K562 (cell line): ENCODE measurements at regions not wholly inside any gene's neighbourhood (a gene's known extent, or its start where the extent isn't known, plus 50 kb on each side); places are given as distances from the start of the nearest gene placed in this dataset.

Experiments used
- ATAC-seq: fragments of 200-7000 bp; cut with Tn5 transposase; 3 replicates; pipeline ENCODE4 v1.9.1; 2020; ENCODE audit warnings: moderate library complexity
- BruUV-seq: library from RNA; stranded (reverse); fragments of 400-500 nt; replicated peaks from 2 replicates; lab custom pipeline; 2021; lab: Mats Ljungman, UMichigan
- CTCF ChIA-PET: fragments of 300-600 bp; formaldehyde crosslinking; extraction: SDS; loops from one replicate; lab custom pipeline; 2021; ENCODE audit warnings: low intra/inter-chr PET ratio; lab: Yijun Ruan, JAX
- POLR2A ChIA-PET: fragments of 300-600, 350-650 bp; sonication (Branson Sonifier 250); formaldehyde crosslinking; extraction: SDS; loops from one replicate; lab custom pipeline; 2021; ENCODE audit warnings: antibody characterized with exemption, inconsistent platforms; lab: Yijun Ruan, JAX
- DNase-seq, 4 experiments: peaks; one replicate each; pipeline versions ENCODE4 v3.0.0 to v3.0.0-alpha.2; 2011 to 2018; ENCODE audit warnings: low spot score in 3 of 4, mixed read lengths in 3 of 4; ENCODE audit errors: extremely low read depth in 1 of 4
- FAIRE-seq: peaks from 2 replicates; lab custom pipeline; 2011; peaks lifted over from hg19 to GRCh38; lab: Jason Lieb, UNC
- H2AFZ ChIP-seq: 2 replicates; pipeline ENCODE4 v1.6.0; 2011; ENCODE audit warnings: low read depth, low read length, control low read depth, inconsistent platforms
- H3K27ac ChIP-seq: fragments of 200-600 bp; 3 replicates; pipeline ENCODE4 v1.8.0; 2011; ENCODE audit warnings: low read depth, mild to moderate bottlenecking, control low read depth, inconsistent platforms, low read length, moderate library complexity, mixed read lengths; ENCODE audit errors: extremely low read depth
- H3K27me3 ChIP-seq, 2 experiments: fragments of 300-600 bp in 1 of 2; 2 replicates in 1 of 2; 3 replicates in 1 of 2; pipeline versions ENCODE4 v1.6.0 to v1.8.0; 2011; ENCODE audit warnings: inconsistent platforms in 2 of 2, low read length in 2 of 2, mild to moderate bottlenecking in 1 of 2, mixed read lengths in 1 of 2, moderate library complexity in 1 of 2; ENCODE audit not compliant: control insufficient read depth in 2 of 2, insufficient read depth in 2 of 2
- H3K36me3 ChIP-seq: fragments of 300-600 bp; 3 replicates; pipeline ENCODE4 v1.8.0; 2011; ENCODE audit warnings: mild to moderate bottlenecking, low read length, inconsistent platforms; ENCODE audit not compliant: control insufficient read depth, insufficient read depth
- H3K4me1 ChIP-seq, 2 experiments: fragments of 200-600 bp in 1 of 2; replicated peaks in 1 of 2; 2 replicates in 1 of 2; 3 replicates in 1 of 2; pipeline versions ENCODE4 v1.5.1 to v1.8.0; 2011; ENCODE audit warnings: inconsistent platforms in 2 of 2, low read length in 2 of 2, mild to moderate bottlenecking in 1 of 2, mixed read lengths in 1 of 2, moderate library complexity in 1 of 2; ENCODE audit not compliant: control insufficient read depth in 2 of 2, insufficient read depth in 2 of 2
- H3K4me2 ChIP-seq: 2 replicates; pipeline ENCODE4 v1.6.1; 2011; ENCODE audit warnings: low read length, control low read depth, inconsistent platforms, mixed read lengths; ENCODE audit not compliant: insufficient read depth
- H3K4me3 ChIP-seq: fragments of 200-600 bp; sonication (generic), shearing (Covaris generic); 2 replicates; pipeline ENCODE4 v1.5.1; 2016; ENCODE audit warnings: control low read depth, inconsistent platforms
- H3K79me2 ChIP-seq: fragments of 200-600 bp; 3 replicates; pipeline ENCODE4 v1.8.0; 2011; ENCODE audit warnings: low read length, inconsistent platforms; ENCODE audit not compliant: control insufficient read depth, insufficient read depth
- H3K9ac ChIP-seq, 2 experiments: 2 replicates each; pipeline versions ENCODE4 v1.6.0 to v1.6.1; 2011; ENCODE audit warnings: low read depth in 2 of 2, low read length in 2 of 2, control low read depth in 1 of 2, inconsistent platforms in 1 of 2, mild to moderate bottlenecking in 1 of 2, mixed read lengths in 1 of 2; ENCODE audit not compliant: insufficient read depth in 1 of 2
- H3K9me1 ChIP-seq: one replicate; pipeline ENCODE4 v1.6.0; 2011; ENCODE audit warnings: inconsistent platforms, mild to moderate bottlenecking, low read length, moderate library complexity; ENCODE audit not compliant: control insufficient read depth, insufficient read depth
- H3K9me3 ChIP-seq: replicated peaks from 2 replicates; pipeline ENCODE4 v1.5.1; 2011; ENCODE audit warnings: low read depth, low read length, inconsistent platforms; ENCODE audit not compliant: control insufficient read depth, insufficient read depth
- H4K20me1 ChIP-seq: replicated peaks from 2 replicates; pipeline ENCODE4 v1.6.1; 2011; ENCODE audit warnings: low read length, inconsistent platforms, mixed read lengths; ENCODE audit not compliant: control insufficient read depth, insufficient read depth
- EP300 ChIP-seq: IDR thresholded peaks from 2 replicates; pipeline ENCODE4 v1.6.1; 2012; ENCODE audit warnings: low read length, improper control_type of control experiment
- FOSL1 ChIP-seq: fragments of 200-800 bp; sonication (Bioruptor generic); conservative IDR thresholded peaks from 2 replicates; pipeline ENCODE4 v1.6.1; 2016; ENCODE audit warnings: missing genetic modification characterization, missing compliant biosample characterization
- HCFC1 ChIP-seq: IDR thresholded peaks from 2 replicates; pipeline ENCODE4 v1.6.1; 2012; ENCODE audit warnings: low read depth, low read length, improper control_type of control experiment
- HNRNPL ChIP-seq: fragments of 200-400 bp; formaldehyde crosslinking; IDR thresholded peaks from 2 replicates; pipeline ENCODE4 v1.6.1; 2017; ENCODE audit warnings: low read depth, mild to moderate bottlenecking, low read length
- LARP7 ChIP-seq: fragments of 450-650 bp; IDR thresholded peaks from 2 replicates; pipeline ENCODE4 v1.6.1; 2016
- MTF1 ChIP-seq: fragments of 250-450 bp; sonication (Bioruptor Pico); IDR thresholded peaks from 2 replicates; pipeline ENCODE4 v1.9.0; 2021; ENCODE audit warnings: moderate library complexity, mild to moderate bottlenecking, inconsistent platforms, borderline replicate concordance
- NFE2 ChIP-seq: IDR thresholded peaks from 2 replicates; pipeline ENCODE4 v1.6.1; 2014; ENCODE audit warnings: antibody characterized with exemption, low read depth
- PCBP1 ChIP-seq: fragments of 200-400 bp; formaldehyde crosslinking; IDR thresholded peaks from 2 replicates; pipeline ENCODE4 v1.6.1; 2018; ENCODE audit warnings: mild to moderate bottlenecking, low read depth, low read length; ENCODE audit not compliant: poor library complexity, severe bottlenecking
- PHF21A ChIP-seq: fragments of 450-650 bp; IDR thresholded peaks from 2 replicates; pipeline ENCODE4 v1.6.1; 2017; ENCODE audit warnings: low read depth, borderline replicate concordance
- PPARD ChIP-seq: fragments of 250-450 bp; sonication (Bioruptor Pico); IDR thresholded peaks from 2 replicates; pipeline ENCODE4 v1.8.0; 2022; ENCODE audit warnings: inconsistent platforms, mild to moderate bottlenecking, moderate library complexity
- PYGO2 ChIP-seq: fragments of 450-650 bp; IDR thresholded peaks from 2 replicates; pipeline ENCODE4 v1.6.1; 2016; ENCODE audit warnings: mild to moderate bottlenecking, missing genetic modification characterization, moderate library complexity, missing compliant biosample characterization
- SIN3A ChIP-seq, 2 experiments: fragments of 150-350 bp in 1 of 2; IDR thresholded peaks; 2 replicates each; pipeline ENCODE4 v1.6.1; 2011 to 2016; ENCODE audit warnings: borderline replicate concordance in 2 of 2, low read depth in 2 of 2, low read length in 2 of 2, mild to moderate bottlenecking in 2 of 2, moderate library complexity in 2 of 2; ENCODE audit not compliant: control insufficient read depth in 1 of 2
- STAT5A ChIP-seq: IDR thresholded peaks from 2 replicates; pipeline ENCODE4 v1.6.1; 2012; ENCODE audit warnings: low read length, inconsistent platforms, borderline replicate concordance
- ZNF41 ChIP-seq: fragments of 250-450 bp; sonication (Bioruptor Pico); conservative IDR thresholded peaks from 2 replicates; pipeline ENCODE4 v1.4.0; 2020; ENCODE audit warnings: mild to moderate bottlenecking
- ZNF511 ChIP-seq: sonication (generic); formaldehyde crosslinking; IDR thresholded peaks from 2 replicates; pipeline ENCODE4 v1.8.0; 2022; ENCODE audit warnings: mild to moderate bottlenecking, missing genetic modification reagents
- ZNF57 ChIP-seq: fragments of 450-650 bp; formaldehyde crosslinking; IDR thresholded peaks from 2 replicates; pipeline ENCODE4 v1.4.0; 2020; ENCODE audit warnings: mild to moderate bottlenecking, moderate library complexity
- WGBS: fragments of 100-300 bp; shearing (Covaris generic); methylation state at CpG from one replicate; pipeline ENCODE4 v1.1.6; 2016; ENCODE audit warnings: low coverage, mixed read lengths; ENCODE audit not compliant: insufficient coverage; ENCODE audit errors: missing lambda C conversion rate; 5-methylcytosine and 5-hydroxymethylcytosine counted together
- in situ Hi-C: fragments of 300-500 bp; cut with MboI; formaldehyde crosslinking; loops from 4 replicates; pipeline ENCODE4 v1.15.0; 2018; ENCODE audit warnings: inconsistent platforms, mixed read lengths
- intact Hi-C: fragments of 100-400 bp; cut with micrococcal nuclease; formaldehyde crosslinking; loops from 2 replicates; pipeline ENCODE4 v1.14.2; 2022
- TF ChIP-seq, protein P1 (sequence below): fragments of 450-650 bp; IDR thresholded peaks from 2 replicates; pipeline ENCODE4 v1.6.1; 2016; ENCODE audit warnings: low read depth

GRCh38 chr20:39528436-39528835 is 566.3 kb downstream of the DHX35 start:
- BruUV-seq, result no TSS peak
- Histone ChIP-seq H3K27ac (no peak overlapping the region), H4K20me1 (no peaks in the 10 kb centered on the region), H3K27me3 (no peaks in the 10 kb centered on the region), H3K4me3 (no peak overlapping the region), H3K36me3 (no peaks in the 10 kb centered on the region), H3K9me3 (no peaks in the 10 kb centered on the region), H3K4me2 (no peak overlapping the region), H3K79me2 (no peaks in the 10 kb centered on the region), H2AFZ (no peak overlapping the region), H3K9me1 (no peaks in the 10 kb centered on the region), H3K4me1 (no peaks in the 10 kb centered on the region), H3K9ac (no peak overlapping the region)
- in situ Hi-C loops (no loop called here), intact Hi-C loops (no loop called here)
- 0% methylated on average over 4 of the region's 4 CpGs for WGBS
- FAIRE-seq, result no peak
- ChIA-PET CTCF (no interaction called here), POLR2A (no interaction called here)
- no peak for ATAC-seq
- DNase-seq, result no peak
- TF ChIP-seq, protein P1, sequence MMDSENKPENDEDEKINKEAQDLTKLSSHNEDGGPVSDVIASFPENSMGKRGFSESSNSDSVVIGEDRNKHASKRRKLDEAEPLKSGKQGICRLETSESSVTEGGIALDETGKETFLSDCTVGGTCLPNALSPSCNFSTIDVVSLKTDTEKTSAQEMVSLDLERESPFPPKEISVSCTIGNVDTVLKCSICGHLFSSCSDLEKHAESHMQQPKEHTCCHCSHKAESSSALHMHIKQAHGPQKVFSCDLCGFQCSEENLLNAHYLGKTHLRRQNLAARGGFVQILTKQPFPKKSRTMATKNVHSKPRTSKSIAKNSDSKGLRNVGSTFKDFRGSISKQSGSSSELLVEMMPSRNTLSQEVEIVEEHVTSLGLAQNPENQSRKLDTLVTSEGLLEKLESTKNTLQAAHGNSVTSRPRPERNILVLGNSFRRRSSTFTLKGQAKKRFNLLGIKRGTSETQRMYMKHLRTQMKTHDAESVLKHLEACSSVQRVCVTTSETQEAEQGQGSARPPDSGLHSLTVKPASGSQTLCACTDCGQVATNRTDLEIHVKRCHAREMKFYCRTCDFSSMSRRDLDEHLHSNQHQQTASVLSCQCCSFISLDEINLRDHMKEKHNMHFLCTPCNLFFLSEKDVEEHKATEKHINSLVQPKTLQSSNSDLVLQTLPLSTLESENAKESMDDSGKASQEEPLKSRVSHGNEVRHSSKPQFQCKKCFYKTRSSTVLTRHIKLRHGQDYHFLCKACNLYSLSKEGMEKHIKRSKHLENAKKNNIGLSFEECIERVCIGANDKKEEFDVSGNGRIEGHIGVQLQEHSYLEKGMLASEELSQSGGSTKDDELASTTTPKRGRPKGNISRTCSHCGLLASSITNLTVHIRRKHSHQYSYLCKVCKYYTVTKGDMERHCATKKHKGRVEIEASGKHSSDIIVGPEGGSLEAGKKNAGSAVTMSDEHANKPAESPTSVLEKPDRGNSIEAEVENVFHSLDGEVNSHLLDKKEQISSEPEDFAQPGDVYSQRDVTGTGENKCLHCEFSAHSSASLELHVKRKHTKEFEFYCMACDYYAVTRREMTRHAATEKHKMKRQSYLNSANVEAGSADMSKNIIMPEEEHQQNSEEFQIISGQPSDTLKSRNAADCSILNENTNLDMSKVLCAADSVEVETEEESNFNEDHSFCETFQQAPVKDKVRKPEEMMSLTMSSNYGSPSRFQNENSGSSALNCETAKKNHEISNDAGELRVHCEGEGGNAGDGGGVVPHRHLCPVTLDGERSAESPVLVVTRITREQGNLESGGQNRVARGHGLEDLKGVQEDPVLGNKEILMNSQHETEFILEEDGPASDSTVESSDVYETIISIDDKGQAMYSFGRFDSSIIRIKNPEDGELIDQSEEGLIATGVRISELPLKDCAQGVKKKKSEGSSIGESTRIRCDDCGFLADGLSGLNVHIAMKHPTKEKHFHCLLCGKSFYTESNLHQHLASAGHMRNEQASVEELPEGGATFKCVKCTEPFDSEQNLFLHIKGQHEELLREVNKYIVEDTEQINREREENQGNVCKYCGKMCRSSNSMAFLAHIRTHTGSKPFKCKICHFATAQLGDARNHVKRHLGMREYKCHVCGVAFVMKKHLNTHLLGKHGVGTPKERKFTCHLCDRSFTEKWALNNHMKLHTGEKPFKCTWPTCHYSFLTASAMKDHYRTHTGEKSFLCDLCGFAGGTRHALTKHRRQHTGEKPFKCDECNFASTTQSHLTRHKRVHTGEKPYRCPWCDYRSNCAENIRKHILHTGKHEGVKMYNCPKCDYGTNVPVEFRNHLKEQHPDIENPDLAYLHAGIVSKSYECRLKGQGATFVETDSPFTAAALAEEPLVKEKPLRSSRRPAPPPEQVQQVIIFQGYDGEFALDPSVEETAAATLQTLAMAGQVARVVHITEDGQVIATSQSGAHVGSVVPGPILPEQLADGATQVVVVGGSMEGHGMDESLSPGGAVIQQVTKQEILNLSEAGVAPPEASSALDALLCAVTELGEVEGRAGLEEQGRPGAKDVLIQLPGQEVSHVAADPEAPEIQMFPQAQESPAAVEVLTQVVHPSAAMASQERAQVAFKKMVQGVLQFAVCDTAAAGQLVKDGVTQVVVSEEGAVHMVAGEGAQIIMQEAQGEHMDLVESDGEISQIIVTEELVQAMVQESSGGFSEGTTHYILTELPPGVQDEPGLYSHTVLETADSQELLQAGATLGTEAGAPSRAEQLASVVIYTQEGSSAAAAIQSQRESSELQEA, result no peak
- TF ChIP-seq LARP7 (no peak), ZNF511 (CRISPR knock-in tag) (no peak), STAT5A (no peak), HCFC1 (no peak), PPARD (no peak), SIN3A (IDR thresholded peaks at IDR 0.05; ENCODE audit: borderline replicate concordance in 2 of 2, control insufficient read depth in 1 of 2, low read depth in 2 of 2, low read length in 2 of 2) (no peak), NFE2 (no peak), HNRNPL (no peak), ZNF57 (CRISPR knock-in tag) (no peak), ZNF41 (no peak), PYGO2 (tag) (no peak), FOSL1 (no peak), PCBP1 (no peak), EP300 (no peak), MTF1 (CRISPR knock-in tag) (no peak), PHF21A (no peak)
